Kidney (tissue), 13 donors: ENCODE measurements at regions not wholly inside any gene's neighbourhood (a gene's known extent, or its start where the extent isn't known, plus 50 kb on each side); places are given as distances from the start of the nearest gene placed in this dataset.

Experiments
- DNase-seq, 5 donors: peaks; one replicate each; pipeline ENCODE4 v3.0.0-alpha.2; 2013 to 2020
- FAIRE-seq: peaks from 2 replicates; lab custom pipeline; 2012; peaks lifted over from hg19 to GRCh38; lab: Jason Lieb, UNC
- H3K27ac ChIP-seq, 2 donors: one replicate each; pipeline ENCODE4 v1.7.0; 2013; ENCODE audit warnings: low read depth in 2 of 2, low read length in 2 of 2, inconsistent platforms in 1 of 2
- H3K27me3 ChIP-seq: one replicate; pipeline ENCODE4 v1.7.1; 2013; ENCODE audit warnings: low read length, inconsistent platforms; ENCODE audit not compliant: control insufficient read depth, insufficient read depth
- H3K36me3 ChIP-seq, 3 donors: one replicate each; pipeline versions ENCODE4 v1.7.0 to v1.7.1; 2013; ENCODE audit warnings: low read length in 3 of 3, control low read depth in 1 of 3, inconsistent platforms in 1 of 3; ENCODE audit not compliant: insufficient read depth in 3 of 3, control insufficient read depth in 2 of 3
- H3K4me1 ChIP-seq, 3 donors: one replicate each; pipeline versions ENCODE4 v1.7.0 to v1.7.1; 2013; ENCODE audit warnings: low read length in 3 of 3, inconsistent platforms in 1 of 3, low read depth in 1 of 3; ENCODE audit not compliant: control insufficient read depth in 2 of 3, insufficient read depth in 2 of 3
- H3K4me3 ChIP-seq, 3 donors: one replicate each; pipeline versions ENCODE4 v1.7.0 to v1.8.1; 2013; ENCODE audit warnings: low read length in 3 of 3, control low read depth in 1 of 3, inconsistent platforms in 1 of 3
- H3K9ac ChIP-seq, 3 donors: one replicate each; pipeline versions ENCODE4 v1.7.0 to v1.7.1; 2013; ENCODE audit warnings: low read length in 3 of 3, control low read depth in 1 of 3, inconsistent platforms in 1 of 3
- H3K9me3 ChIP-seq, 3 donors: one replicate each; pipeline versions ENCODE4 v1.7.0 to v1.7.1; 2013; ENCODE audit warnings: low read length in 3 of 3, control low read depth in 1 of 3, inconsistent platforms in 1 of 3; ENCODE audit not compliant: control insufficient read depth in 2 of 3, insufficient read depth in 1 of 3
- CTCF ChIP-seq: IDR thresholded peaks from 3 replicates; pipeline ENCODE4 v1.5.1; 2012; ENCODE audit warnings: mild to moderate bottlenecking, moderate library complexity, borderline replicate concordance; ENCODE audit not compliant: insufficient read depth; ENCODE audit errors: extremely low read depth
- intact Hi-C: fragments of 100-400 bp; cut with DNase I; formaldehyde crosslinking; loops from one replicate; pipeline ENCODE4 v1.11.1; 2022
- donor health status: control.
- donor health status: control.
- donor health status: control.
- donor health status: control.
- donor health status: control.
- donor health status: DM: yes; HTN: yes; CAD: no.
- donor health status: Normal renal cell carcinoma (clear cell type).

GRCh38 chrX:122094611-122095010 is 1047.2 kb downstream of the GLUD2 start:
- Histone ChIP-seq H3K27me3 (no peaks in the 10 kb centered on the region), H3K4me1 (no peaks in the 10 kb centered on the region), H3K9ac (no peak overlapping the region), H3K4me3 (no peak overlapping the region), H3K27ac (no peak overlapping the region), H3K9me3 (no peaks in the 10 kb centered on the region), H3K36me3 (no peaks in the 10 kb centered on the region)
- TF ChIP-seq CTCF, result no peak
- intact Hi-C loops, result no loop called here
- no peak for DNase-seq
- no peak for FAIRE-seq

- Histone ChIP-seq H3K9me3 (no peaks in the 10 kb centered on the region), H3K27ac (no peak overlapping the region), H3K27me3 (no peaks in the 10 kb centered on the region), H3K4me1 (no peaks in the 10 kb centered on the region), H3K9ac (no peak overlapping the region), H3K36me3 (no peaks in the 10 kb centered on the region), H3K4me3 (no peak overlapping the region)
- no peak for DNase-seq
- no peak for FAIRE-seq
- TF ChIP-seq CTCF, result no peak
- intact Hi-C loops, result no loop called here
Observed at GRCh38 chrX:122113376-122113775, 1066.0 kb downstream of the GLUD2 start.

GRCh38 chrX:122113896-122114295 is 1066.5 kb downstream of the GLUD2 start:
- Histone ChIP-seq H3K36me3 (no peaks in the 10 kb centered on the region), H3K4me1 (no peaks in the 10 kb centered on the region), H3K4me3 (no peak overlapping the region), H3K9ac (no peak overlapping the region), H3K27ac (no peak overlapping the region), H3K9me3 (no peaks in the 10 kb centered on the region), H3K27me3 (no peaks in the 10 kb centered on the region)
- no peak for TF ChIP-seq CTCF
- DNase-seq (no peak), FAIRE-seq (no peak)
- intact Hi-C loops, result no loop called here

- Histone ChIP-seq H3K27me3 (no peaks in the 10 kb centered on the region), H3K4me1 (no peaks in the 10 kb centered on the region), H3K36me3 (no peaks in the 10 kb centered on the region), H3K9me3 (no peaks in the 10 kb centered on the region), H3K9ac (no peak overlapping the region), H3K27ac (no peak overlapping the region), H3K4me3 (no peak overlapping the region)
- TF ChIP-seq CTCF, result no peak
- intact Hi-C loops, result no loop called here
- no peak for FAIRE-seq
- no peak for DNase-seq
Observed at GRCh38 chrX:122115604-122116003, 1068.2 kb downstream of the GLUD2 start.
